ENCODE measurements at regions not wholly inside any gene's neighbourhood (a gene's known extent, or its start where the extent isn't known, plus 50 kb on each side); places are given as distances from the start of the nearest gene placed in this dataset.

- no peak overlapping the region for H3K4me3 ChIP-seq (ENCODE audit: low read depth, low read length)
- no peak for TF ChIP-seq CTCF (IDR thresholded peaks at IDR 0.05; ENCODE audit: control insufficient read depth, extremely low read depth, insufficient read depth)
- no peak for DNase-seq (ENCODE audit: low read depth)
These were observed 106.5 kb upstream of the SYNCRIP start for GRCh38 chr6:85749236-85749635.

GRCh38 chr6:85747666-85748065, 105.0 kb upstream of the SYNCRIP start:
- no peak for DNase-seq (ENCODE audit: low read depth)
- H3K4me3 ChIP-seq (ENCODE audit: low read depth, low read length), result no peak overlapping the region
- no peak for TF ChIP-seq CTCF (IDR thresholded peaks at IDR 0.05; ENCODE audit: control insufficient read depth, extremely low read depth, insufficient read depth)

GRCh38 chr6:85747093-85747492, 104.4 kb upstream of the SYNCRIP start:
- DNase-seq (ENCODE audit: low read depth), result no peak
- no peak overlapping the region for H3K4me3 ChIP-seq (ENCODE audit: low read depth, low read length)
- TF ChIP-seq CTCF (IDR thresholded peaks at IDR 0.05; ENCODE audit: control insufficient read depth, extremely low read depth, insufficient read depth), result no peak

- no peak for DNase-seq (ENCODE audit: low read depth)
- no peak for TF ChIP-seq CTCF (IDR thresholded peaks at IDR 0.05; ENCODE audit: control insufficient read depth, extremely low read depth, insufficient read depth)
- no peak overlapping the region for H3K4me3 ChIP-seq (ENCODE audit: low read depth, low read length)
These were observed 101.8 kb upstream of the SYNCRIP start for GRCh38 chr6:85744433-85744970.

- no peak for DNase-seq (ENCODE audit: low read depth)
- no peak overlapping the region for H3K4me3 ChIP-seq (ENCODE audit: low read depth, low read length)
- no peak for TF ChIP-seq CTCF (IDR thresholded peaks at IDR 0.05; ENCODE audit: control insufficient read depth, extremely low read depth, insufficient read depth)
These were observed 83.5 kb upstream of the SYNCRIP start for GRCh38 chr6:85726206-85726605.

- H3K4me3 ChIP-seq (ENCODE audit: low read depth, low read length), result no peak overlapping the region
These were observed 73.1 kb upstream of the SYNCRIP start for GRCh38 chr6:85715797-85716196.

More at GRCh38 chr6:85715797-85716196, 73.1 kb upstream of the SYNCRIP start:
- no peak for TF ChIP-seq CTCF (IDR thresholded peaks at IDR 0.05; ENCODE audit: control insufficient read depth, extremely low read depth, insufficient read depth)
- no peak for DNase-seq (ENCODE audit: low read depth)
